ENCODE measurements at regions not wholly inside any gene's neighbourhood (a gene's known extent, or its start where the extent isn't known, plus 50 kb on each side); places are given as distances from the start of the nearest gene placed in this dataset.

- no peak for TF ChIP-seq EZH2 (IDR thresholded peaks at IDR 0.05; ENCODE audit: borderline replicate concordance, low read depth, low read length, severe bottlenecking)
- TF ChIP-seq CTCF (IDR thresholded peaks at IDR 0.05; ENCODE audit: borderline replicate concordance, extremely low read depth, low read length, poor library complexity, severe bottlenecking), result no peak
Measured at GRCh38 chr20:51972056-51972455, 169.7 kb upstream of the SALL4 start.

Data from DND-41 (cell line).